Fibroblast of villous mesenchyme (primary cell): ENCODE measurements at regions not wholly inside any gene's neighbourhood (a gene's known extent, or its start where the extent isn't known, plus 50 kb on each side); places are given as distances from the start of the nearest gene placed in this dataset.
"Not testable (repeated sequence)": the region's sequence is repeated elsewhere in the genome, so short reads cannot be mapped to it uniquely, and the experiment has no call there.

Experiments
- DNase-seq: peaks from one replicate; pipeline ENCODE4 v3.0.0-alpha.2; 2010; ENCODE audit warnings: low read depth
- H3K4me3 ChIP-seq: 2 replicates; pipeline ENCODE4 v1.5.1; 2011; ENCODE audit warnings: low read depth, mild to moderate bottlenecking, low read length
- CTCF ChIP-seq: IDR thresholded peaks from 2 replicates; pipeline ENCODE4 v1.5.1; 2012; ENCODE audit warnings: low read depth, mild to moderate bottlenecking, low read length; ENCODE audit not compliant: insufficient read depth

GRCh38 chr2:81396417-81397019, 1092.0 kb upstream of the LRRTM1 start:
- TF ChIP-seq CTCF = no peak
- no peak overlapping the region for H3K4me3 ChIP-seq

GRCh38 chr2:81395746-81396145, 1091.2 kb upstream of the LRRTM1 start:
- H3K4me3 ChIP-seq = no peak overlapping the region
- TF ChIP-seq CTCF = no peak
- DNase-seq = no peak

More at GRCh38 chr2:81396417-81397019, 1092.0 kb upstream of the LRRTM1 start:
- no peak for DNase-seq

GRCh38 chr2:81389203-81389602, 1084.7 kb upstream of the LRRTM1 start:
- DNase-seq = no peak
- peak; percentile 9 for TF ChIP-seq CTCF
- no peak overlapping the region for H3K4me3 ChIP-seq

GRCh38 chr2:81363800-81364199, 1059.2 kb upstream of the LRRTM1 start:
- TF ChIP-seq CTCF = no peak
- DNase-seq = no peak
- no peak overlapping the region for H3K4me3 ChIP-seq

GRCh38 chr2:81362468-81362867, 1057.9 kb upstream of the LRRTM1 start:
- not testable (repeated sequence) for DNase-seq, H3K4me3 ChIP-seq

- H3K4me3 ChIP-seq = no peak overlapping the region
- DNase-seq = no peak
- no peak for TF ChIP-seq CTCF
Observed at GRCh38 chr2:81355436-81355835, 1050.9 kb upstream of the LRRTM1 start.

- H3K4me3 ChIP-seq = no peak overlapping the region
- TF ChIP-seq CTCF = no peak
- DNase-seq = no peak
Observed at GRCh38 chr2:81334046-81334445, 1029.5 kb upstream of the LRRTM1 start.
